GM12874 (cell line): ENCODE measurements at regions not wholly inside any gene's neighbourhood (a gene's known extent, or its start where the extent isn't known, plus 50 kb on each side); places are given as distances from the start of the nearest gene placed in this dataset.

Experiments
- CTCF ChIP-seq: IDR thresholded peaks from 2 replicates; pipeline ENCODE4 v1.5.1; 2011; ENCODE audit warnings: low read depth, mild to moderate bottlenecking, control low read depth, low read length, moderate library complexity; ENCODE audit not compliant: insufficient read depth

GRCh38 chr3:22380253-22380652 lies 629.2 kb upstream of the ZNF385D start:
- TF ChIP-seq CTCF: no peak

DNA sequence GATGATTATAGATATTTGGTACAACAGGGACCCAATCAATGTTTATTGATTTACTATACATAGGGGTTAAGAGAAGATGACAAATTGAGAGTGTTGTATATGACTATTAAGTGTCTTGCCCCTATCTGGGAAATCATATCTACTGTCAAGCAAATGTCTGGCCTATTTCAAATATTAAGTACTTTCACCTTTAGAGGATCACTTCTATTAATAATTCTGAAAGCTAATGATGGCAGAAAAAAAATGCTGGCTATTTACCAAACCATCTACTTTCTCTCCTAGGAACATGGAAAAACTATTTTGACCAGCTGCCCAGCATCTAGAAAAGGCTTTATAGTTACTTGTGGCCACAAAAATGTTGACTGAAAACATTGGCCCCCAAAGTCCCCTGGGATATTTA lies 632.3 kb upstream of the ZNF385D start:
- TF ChIP-seq CTCF: no peak

DNA sequence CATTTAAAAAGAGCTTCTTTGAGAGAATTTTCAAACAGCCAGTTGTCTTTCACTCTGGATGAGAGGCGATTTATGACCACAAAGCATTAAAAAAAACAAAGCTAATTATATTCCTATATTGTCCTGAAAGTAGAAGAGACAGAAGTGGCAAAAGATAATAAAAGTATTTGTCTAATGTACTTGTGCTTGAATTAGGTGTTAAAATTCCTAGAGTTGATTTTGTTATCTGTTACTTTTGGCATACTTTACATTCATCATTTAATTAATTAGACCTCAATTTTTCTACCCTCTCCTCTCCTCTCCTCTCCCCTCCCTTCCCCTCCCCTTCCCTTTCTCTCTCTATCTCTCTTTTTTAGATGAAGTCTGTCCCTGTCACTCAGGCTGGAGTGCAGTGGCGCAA lies 635.1 kb upstream of the ZNF385D start:
- no peak for TF ChIP-seq CTCF

GRCh38 chr3:22392286-22392685 lies 641.3 kb upstream of the ZNF385D start:
- TF ChIP-seq CTCF: no peak

DNA sequence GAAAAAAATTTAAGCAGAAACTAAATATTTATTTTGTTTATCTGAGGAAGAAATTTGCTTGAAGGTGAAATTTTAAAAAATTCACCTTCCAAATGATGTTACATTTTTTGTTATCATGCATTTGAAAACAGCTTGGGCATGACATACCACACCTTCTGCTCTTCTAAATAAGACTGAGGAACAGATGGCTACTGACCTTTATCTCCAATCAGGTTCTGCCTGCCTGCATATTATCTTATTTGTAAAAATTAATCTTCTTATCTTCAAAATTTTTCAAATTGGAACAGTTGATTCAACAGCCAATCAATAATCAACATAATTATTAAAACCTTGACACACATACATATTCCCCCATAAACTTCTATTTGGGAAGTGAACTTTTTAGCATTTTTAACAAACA lies 641.8 kb upstream of the ZNF385D start:
- TF ChIP-seq CTCF: no peak

DNA sequence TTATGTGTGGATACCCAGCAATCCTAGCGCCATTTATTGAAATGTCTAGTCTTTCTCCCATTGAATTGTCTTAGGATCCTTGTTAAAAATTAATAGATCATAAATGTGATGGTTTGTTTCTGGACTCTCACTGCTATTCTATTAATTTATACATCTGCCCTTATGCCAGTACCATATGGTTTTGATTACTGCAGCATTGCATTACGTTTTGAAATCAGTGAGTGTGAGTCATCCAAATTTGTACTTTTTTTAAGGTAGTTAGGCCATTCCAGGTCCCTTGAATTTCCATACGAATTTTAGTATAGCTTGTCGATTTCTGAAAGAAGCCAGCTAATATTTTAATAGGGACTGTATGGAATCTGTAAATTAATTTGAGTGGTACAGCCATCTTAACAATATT lies 648.6 kb upstream of the ZNF385D start:
- TF ChIP-seq CTCF: no peak

- no peak for TF ChIP-seq CTCF
Measured at GRCh38 chr3:22401499-22401898, 650.5 kb upstream of the ZNF385D start.

- no peak for TF ChIP-seq CTCF
Measured at GRCh38 chr3:22414239-22414638, 663.2 kb upstream of the ZNF385D start.
